Breast epithelium (tissue), 3 donors: ENCODE measurements at regions not wholly inside any gene's neighbourhood (a gene's known extent, or its start where the extent isn't known, plus 50 kb on each side); places are given as distances from the start of the nearest gene placed in this dataset.

Source experiments
- POLR2A ChIP-seq: fragments of 450-650 bp; IDR thresholded peaks from one replicate; pipeline ENCODE4 v1.6.1; 2016; ENCODE audit warnings: antibody characterized with exemption, mild to moderate bottlenecking, moderate library complexity
- TF ChIP-seq, protein P1 (sequence below), 3 donors: fragments of 450-650 bp; IDR thresholded peaks; one replicate each; pipeline ENCODE4 v1.5.1; 2016 to 2017; ENCODE audit warnings: antibody characterized with exemption in 3 of 3, mild to moderate bottlenecking in 3 of 3, moderate library complexity in 3 of 3

DNA sequence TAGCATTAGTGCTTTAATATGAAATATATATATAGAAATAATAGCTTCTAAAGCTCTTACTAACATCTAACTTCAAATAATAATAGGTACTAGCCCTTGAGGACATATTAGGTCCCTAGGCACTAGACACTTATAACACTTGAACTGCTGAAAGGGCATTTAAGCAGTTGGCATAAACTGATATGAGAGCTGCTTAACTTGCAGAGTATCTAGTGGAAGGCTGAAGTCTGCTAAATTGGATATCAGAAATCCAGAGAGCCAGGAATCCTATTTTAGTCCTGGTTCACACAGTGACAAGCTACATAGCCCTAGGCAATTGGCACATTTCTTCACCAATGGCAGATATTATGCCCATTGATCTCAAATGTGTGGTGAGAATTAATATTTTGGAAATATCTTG, 326.9 kb upstream of the UBE2E3 start:
- TF ChIP-seq, protein P1, sequence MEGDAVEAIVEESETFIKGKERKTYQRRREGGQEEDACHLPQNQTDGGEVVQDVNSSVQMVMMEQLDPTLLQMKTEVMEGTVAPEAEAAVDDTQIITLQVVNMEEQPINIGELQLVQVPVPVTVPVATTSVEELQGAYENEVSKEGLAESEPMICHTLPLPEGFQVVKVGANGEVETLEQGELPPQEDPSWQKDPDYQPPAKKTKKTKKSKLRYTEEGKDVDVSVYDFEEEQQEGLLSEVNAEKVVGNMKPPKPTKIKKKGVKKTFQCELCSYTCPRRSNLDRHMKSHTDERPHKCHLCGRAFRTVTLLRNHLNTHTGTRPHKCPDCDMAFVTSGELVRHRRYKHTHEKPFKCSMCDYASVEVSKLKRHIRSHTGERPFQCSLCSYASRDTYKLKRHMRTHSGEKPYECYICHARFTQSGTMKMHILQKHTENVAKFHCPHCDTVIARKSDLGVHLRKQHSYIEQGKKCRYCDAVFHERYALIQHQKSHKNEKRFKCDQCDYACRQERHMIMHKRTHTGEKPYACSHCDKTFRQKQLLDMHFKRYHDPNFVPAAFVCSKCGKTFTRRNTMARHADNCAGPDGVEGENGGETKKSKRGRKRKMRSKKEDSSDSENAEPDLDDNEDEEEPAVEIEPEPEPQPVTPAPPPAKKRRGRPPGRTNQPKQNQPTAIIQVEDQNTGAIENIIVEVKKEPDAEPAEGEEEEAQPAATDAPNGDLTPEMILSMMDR (IDR thresholded peaks at IDR 0.05), result no peak
- no peak for TF ChIP-seq POLR2A
